NCI-H128 (cell line): ENCODE measurements at regions not wholly inside any gene's neighbourhood (a gene's known extent, or its start where the extent isn't known, plus 50 kb on each side); places are given as distances from the start of the nearest gene placed in this dataset.
"Not testable (repeated sequence)": the region's sequence is repeated elsewhere in the genome, so short reads cannot be mapped to it uniquely, and the experiment has no call there.

Experiments
- DNase-seq: peaks from one replicate; lab custom pipeline; 2025; ENCODE audit not compliant: unreplicated experiment; lab: John Stamatoyannopoulos, UW

GRCh38 chr21:27033471-27033870 lies 66.6 kb upstream of the ADAMTS5 start:
- DNase-seq = no peak

DNA sequence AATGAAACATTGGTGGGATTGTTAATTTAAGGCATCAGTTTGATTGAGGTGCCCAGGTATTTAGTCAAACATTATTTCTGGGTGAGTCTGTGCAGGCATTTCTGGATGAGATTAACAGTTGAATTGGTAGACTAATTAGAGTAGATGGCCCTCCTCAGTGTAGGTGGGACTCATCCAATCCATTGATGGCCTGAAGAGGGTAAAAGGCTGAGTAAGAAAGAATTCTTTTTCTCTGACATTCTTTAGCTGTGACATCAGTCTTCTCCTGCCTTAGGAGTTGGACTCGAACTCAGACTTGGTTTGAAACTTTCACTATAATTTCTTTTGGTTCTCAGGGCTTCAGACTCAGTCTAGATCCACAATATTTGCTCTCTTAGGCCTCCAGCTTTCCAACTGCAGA lies 59.6 kb upstream of the ADAMTS5 start:
- DNase-seq = no peak

DNA sequence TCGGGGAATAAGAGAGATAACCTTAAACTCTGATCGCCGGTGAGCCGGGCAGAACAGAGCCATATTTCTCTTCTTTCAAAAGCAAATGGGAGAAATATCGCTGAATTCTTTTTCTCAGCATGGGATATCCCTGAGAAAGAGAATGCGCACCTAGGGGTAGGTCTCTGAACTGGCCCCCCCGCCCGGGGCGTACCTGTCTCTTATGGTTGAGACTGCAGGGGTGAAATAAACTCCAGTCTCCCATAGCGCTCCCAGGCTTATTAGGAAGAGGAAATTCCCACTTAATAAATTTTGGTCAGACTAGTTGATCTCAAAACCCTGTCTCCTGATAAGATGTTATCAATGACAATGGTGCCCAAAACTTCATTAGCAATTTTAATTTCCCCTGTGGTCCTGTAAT lies 58.8 kb upstream of the ADAMTS5 start:
- not testable (repeated sequence) for DNase-seq

DNA sequence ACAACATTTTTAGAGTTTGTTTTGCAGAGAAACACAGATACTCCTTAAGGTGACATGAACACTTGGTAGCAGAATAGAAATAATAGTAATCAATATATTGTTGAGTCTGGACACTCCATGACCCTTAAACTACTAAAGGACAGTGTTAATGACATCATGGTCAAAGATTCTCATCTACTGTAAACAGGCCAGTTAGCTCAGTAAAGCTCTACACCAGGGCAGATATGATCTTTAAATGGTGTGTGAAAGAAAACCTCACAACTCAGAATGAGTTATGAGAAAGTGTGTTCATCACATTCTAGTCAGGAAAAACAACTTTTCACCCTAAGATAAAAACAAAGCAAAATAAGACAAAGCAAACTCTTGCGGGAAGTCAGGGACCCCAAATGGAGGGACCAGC lies 58.1 kb upstream of the ADAMTS5 start:
- no peak for DNase-seq

DNA sequence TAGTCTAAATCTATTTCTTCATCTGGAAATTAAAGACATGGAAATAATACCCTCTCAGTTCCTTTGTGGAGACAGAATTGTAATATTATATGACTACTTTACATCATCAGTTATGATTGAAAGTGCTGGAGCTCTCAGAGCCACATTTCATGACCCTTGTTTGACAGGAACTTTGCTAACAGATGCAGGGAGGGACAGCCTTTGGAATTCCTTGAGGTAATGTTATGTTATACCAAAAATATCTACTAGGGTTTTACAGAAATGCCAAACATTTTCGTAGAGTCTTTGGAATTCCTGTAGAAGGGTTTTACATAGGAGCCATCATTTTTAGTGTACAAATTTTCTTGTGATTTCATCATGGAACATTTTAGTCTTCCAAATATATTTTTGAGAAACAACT lies 57.4 kb upstream of the ADAMTS5 start:
- DNase-seq = no peak

GRCh38 chr21:27023186-27023585 lies 56.3 kb upstream of the ADAMTS5 start:
- no peak for DNase-seq

DNA sequence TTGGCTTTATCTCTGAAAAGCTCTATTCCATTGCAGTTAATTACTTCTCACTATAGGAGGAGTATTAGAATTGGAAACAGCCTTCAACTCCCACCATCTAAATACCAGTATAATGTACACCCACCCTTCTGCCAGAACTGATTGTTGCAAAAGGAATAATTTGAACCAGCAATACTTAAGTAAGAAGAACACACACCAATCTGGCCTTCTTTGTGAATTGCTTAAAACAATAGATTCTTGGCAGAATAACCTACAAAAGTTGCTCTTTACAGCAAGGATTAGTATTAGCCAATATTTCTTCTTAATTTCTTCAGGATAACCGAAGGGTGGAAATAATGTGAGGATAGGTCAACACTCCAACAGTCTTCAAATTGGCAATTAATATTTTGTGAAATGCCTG lies 54.9 kb upstream of the ADAMTS5 start:
- no peak for DNase-seq

- no peak for DNase-seq
Measured at GRCh38 chr21:27021046-27021445, 54.2 kb upstream of the ADAMTS5 start.

- no peak for DNase-seq
Measured at GRCh38 chr21:27017246-27017645, 50.4 kb upstream of the ADAMTS5 start.
